GM10248 (cell line): ENCODE measurements at regions not wholly inside any gene's neighbourhood (a gene's known extent, or its start where the extent isn't known, plus 50 kb on each side); places are given as distances from the start of the nearest gene placed in this dataset.

ENCODE experiments used
- CTCF ChIA-PET: fragments of 300-600 bp; sonication (Branson Sonifier 250); formaldehyde crosslinking; extraction: SDS; loops from one replicate; lab custom pipeline; 2021; ENCODE audit warnings: antibody characterized with exemption; lab: Yijun Ruan, JAX
- POLR2A ChIA-PET: fragments of 350-650 bp; sonication (Branson Sonifier 250); formaldehyde crosslinking; extraction: SDS; loops from one replicate; lab custom pipeline; 2020; ENCODE audit warnings: antibody characterized with exemption; lab: Yijun Ruan, JAX
- DNase-seq: peaks from one replicate; pipeline ENCODE4 v3.0.0; 2012; ENCODE audit errors: extremely low spot score
- TF ChIP-seq, protein P1 (sequence below): IDR thresholded peaks from 2 replicates; pipeline ENCODE4 v1.5.1; 2012; ENCODE audit warnings: mild to moderate bottlenecking, low read depth; ENCODE audit errors: extremely low read depth, missing control alignments, control extremely low read depth

GRCh38 chr21:24289539-24289938 lies 1317.7 kb downstream of the MRPL39 start:
- TF ChIP-seq, protein P1, sequence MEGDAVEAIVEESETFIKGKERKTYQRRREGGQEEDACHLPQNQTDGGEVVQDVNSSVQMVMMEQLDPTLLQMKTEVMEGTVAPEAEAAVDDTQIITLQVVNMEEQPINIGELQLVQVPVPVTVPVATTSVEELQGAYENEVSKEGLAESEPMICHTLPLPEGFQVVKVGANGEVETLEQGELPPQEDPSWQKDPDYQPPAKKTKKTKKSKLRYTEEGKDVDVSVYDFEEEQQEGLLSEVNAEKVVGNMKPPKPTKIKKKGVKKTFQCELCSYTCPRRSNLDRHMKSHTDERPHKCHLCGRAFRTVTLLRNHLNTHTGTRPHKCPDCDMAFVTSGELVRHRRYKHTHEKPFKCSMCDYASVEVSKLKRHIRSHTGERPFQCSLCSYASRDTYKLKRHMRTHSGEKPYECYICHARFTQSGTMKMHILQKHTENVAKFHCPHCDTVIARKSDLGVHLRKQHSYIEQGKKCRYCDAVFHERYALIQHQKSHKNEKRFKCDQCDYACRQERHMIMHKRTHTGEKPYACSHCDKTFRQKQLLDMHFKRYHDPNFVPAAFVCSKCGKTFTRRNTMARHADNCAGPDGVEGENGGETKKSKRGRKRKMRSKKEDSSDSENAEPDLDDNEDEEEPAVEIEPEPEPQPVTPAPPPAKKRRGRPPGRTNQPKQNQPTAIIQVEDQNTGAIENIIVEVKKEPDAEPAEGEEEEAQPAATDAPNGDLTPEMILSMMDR: no peak
- POLR2A ChIA-PET: no interaction called here
- DNase-seq: no peak
- CTCF ChIA-PET: no interaction called here

GRCh38 chr21:24280596-24280995 lies 1326.7 kb downstream of the MRPL39 start:
- ChIA-PET POLR2A (no interaction called here), CTCF (no interaction called here)
- no peak for DNase-seq
- TF ChIP-seq, protein P1: no peak

DNA sequence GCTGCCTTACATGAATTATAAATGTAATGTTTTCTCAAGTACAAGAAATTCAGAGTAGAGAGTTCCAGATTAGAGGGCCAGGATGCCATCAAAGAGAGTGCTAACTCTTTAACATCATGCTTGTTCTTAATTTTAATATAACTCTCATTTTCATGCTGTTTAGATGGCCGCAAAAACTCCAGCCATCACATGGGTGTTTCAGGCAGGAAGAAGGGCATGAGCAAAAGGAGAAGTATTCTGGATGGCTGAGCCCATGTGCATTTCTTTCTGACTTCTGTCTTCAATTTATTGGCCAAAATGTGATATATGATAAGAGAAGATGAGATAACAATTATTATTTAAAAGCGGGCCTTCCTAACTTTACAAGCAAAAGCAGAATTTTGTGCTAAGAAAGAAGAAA lies 1328.6 kb downstream of the MRPL39 start:
- ChIA-PET POLR2A (no interaction called here), CTCF (no interaction called here)
- DNase-seq: no peak
- TF ChIP-seq, protein P1: no peak

GRCh38 chr21:24276204-24276603 lies 1331.1 kb downstream of the MRPL39 start:
- ChIA-PET CTCF (interaction anchor here (1.1 kb wide), 1 partner anchor 8 kb away, joined by 3 read pairs; no protein-coding TSS in a partner anchor), POLR2A (no interaction called here)
- TF ChIP-seq, protein P1: no peak
- no peak for DNase-seq

DNA sequence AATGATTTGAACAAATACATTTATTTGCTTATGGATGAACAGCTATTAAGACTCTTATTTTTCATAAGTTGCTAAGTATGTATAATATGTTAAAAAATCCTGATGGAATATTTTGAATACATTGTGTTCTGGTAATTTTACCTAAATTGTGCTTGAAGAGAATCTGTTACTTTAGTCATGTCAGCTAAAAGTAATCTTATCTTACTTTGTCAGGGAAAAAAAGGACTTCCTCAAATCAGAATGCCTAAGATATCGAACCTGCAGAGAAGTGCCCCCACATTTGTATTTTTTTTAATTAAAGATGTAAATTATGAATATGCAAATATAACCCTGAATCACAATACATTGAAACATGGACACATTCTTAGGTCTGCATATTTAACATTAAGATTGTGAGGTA lies 1331.7 kb downstream of the MRPL39 start:
- TF ChIP-seq, protein P1: no peak
- no peak for DNase-seq
- ChIA-PET CTCF (interaction anchor here (1.1 kb wide), 1 partner anchor 9 kb away, joined by 3 read pairs; no protein-coding TSS in a partner anchor), POLR2A (no interaction called here)

- POLR2A ChIA-PET: no interaction called here
These were observed 1334.8 kb downstream of the MRPL39 start for GRCh38 chr21:24272521-24272938.

More at GRCh38 chr21:24272521-24272938, 1334.8 kb downstream of the MRPL39 start:
- TF ChIP-seq, protein P1: no peak
- CTCF ChIA-PET: interaction anchor here (2.0 kb wide), 1 partner anchor 20 kb away, joined by 5 read pairs; no protein-coding TSS in a partner anchor
- no peak for DNase-seq
